ENCODE measurements at regions not wholly inside any gene's neighbourhood (a gene's known extent, or its start where the extent isn't known, plus 50 kb on each side); places are given as distances from the start of the nearest gene placed in this dataset.
"Not testable (repeated sequence)": the region's sequence is repeated elsewhere in the genome, so short reads cannot be mapped to it uniquely, and the experiment has no call there.

GRCh38 chr2:200172944-200173581 is 133.4 kb upstream of the SPATS2L start:
- DNase-seq (ENCODE audit: low read depth, low spot score) = no peak

- DNase-seq (ENCODE audit: low read depth, low spot score) = no peak
These were observed 132.8 kb upstream of the SPATS2L start for GRCh38 chr2:200173691-200174090.

GRCh38 chr2:200174433-200175216 is 131.9 kb upstream of the SPATS2L start:
- DNase-seq (ENCODE audit: low read depth, low spot score) = no peak

- no peak for DNase-seq (ENCODE audit: low read depth, low spot score)
These were observed 128.3 kb upstream of the SPATS2L start for GRCh38 chr2:200177971-200178911.

GRCh38 chr2:200179151-200179550 is 127.3 kb upstream of the SPATS2L start:
- no peak for DNase-seq (ENCODE audit: low read depth, low spot score)

GRCh38 chr2:200180943-200181342 is 125.5 kb upstream of the SPATS2L start:
- DNase-seq (ENCODE audit: low read depth, low spot score) = no peak

- no peak for DNase-seq (ENCODE audit: low read depth, low spot score)
These were observed 124.7 kb upstream of the SPATS2L start for GRCh38 chr2:200181755-200182154.

GRCh38 chr2:200184748-200185627 is 121.5 kb upstream of the SPATS2L start:
- no peak for DNase-seq (ENCODE audit: low read depth, low spot score)

- DNase-seq (ENCODE audit: low read depth, low spot score) = no peak
These were observed 120.9 kb upstream of the SPATS2L start for GRCh38 chr2:200185628-200186000.

GRCh38 chr2:200186002-200186401 is 120.5 kb upstream of the SPATS2L start:
- no peak for DNase-seq (ENCODE audit: low read depth, low spot score)

- no peak for DNase-seq (ENCODE audit: low read depth, low spot score)
These were observed 117.6 kb upstream of the SPATS2L start for GRCh38 chr2:200188876-200189275.

- DNase-seq (ENCODE audit: low read depth, low spot score) = no peak
These were observed 116.5 kb upstream of the SPATS2L start for GRCh38 chr2:200189964-200190363.

GRCh38 chr2:200193331-200193730 is 113.2 kb upstream of the SPATS2L start:
- no peak for DNase-seq (ENCODE audit: low read depth, low spot score)

- no peak for DNase-seq (ENCODE audit: low read depth, low spot score)
These were observed 112.7 kb upstream of the SPATS2L start for GRCh38 chr2:200193791-200194190.

- no peak for DNase-seq (ENCODE audit: low read depth, low spot score)
These were observed 111.7 kb upstream of the SPATS2L start for GRCh38 chr2:200194746-200195145.

- no peak for DNase-seq (ENCODE audit: low read depth, low spot score)
These were observed 107.5 kb upstream of the SPATS2L start for GRCh38 chr2:200199005-200199404.

- no peak for DNase-seq (ENCODE audit: low read depth, low spot score)
These were observed 106.8 kb upstream of the SPATS2L start for GRCh38 chr2:200199576-200200263.

GRCh38 chr2:200201839-200202238 is 104.7 kb upstream of the SPATS2L start:
- DNase-seq (ENCODE audit: low read depth, low spot score) = not testable (repeated sequence)

GRCh38 chr2:200203381-200203827 is 103.1 kb upstream of the SPATS2L start:
- DNase-seq (ENCODE audit: low read depth, low spot score) = no peak

GRCh38 chr2:200208041-200208440 is 98.5 kb upstream of the SPATS2L start:
- DNase-seq (ENCODE audit: low read depth, low spot score) = no peak

Measured in pulmonary artery endothelial cell (primary cell).